Hepatocyte (in vitro differentiated cells): ENCODE measurements at regions not wholly inside any gene's neighbourhood (a gene's known extent, or its start where the extent isn't known, plus 50 kb on each side); places are given as distances from the start of the nearest gene placed in this dataset.

ENCODE experiments used
- DNase-seq: peaks from one replicate; pipeline ENCODE4 v3.0.0-alpha.2; 2016; ENCODE audit warnings: low spot score
- H2AFZ ChIP-seq: fragments of 200-600 bp; sonication (generic); 2 replicates; pipeline ENCODE4 v1.6.0; 2016; ENCODE audit warnings: antibody characterized with exemption, mild to moderate bottlenecking
- H3K27ac ChIP-seq: fragments of 200-600 bp; sonication (generic); 2 replicates; pipeline ENCODE4 v1.5.1; 2016; ENCODE audit warnings: mild to moderate bottlenecking
- H3K27me3 ChIP-seq: fragments of 200-600 bp; sonication (generic); 2 replicates; pipeline ENCODE4 v1.6.1; 2016
- H3K36me3 ChIP-seq: fragments of 200-600 bp; sonication (generic); replicated peaks from 2 replicates; pipeline ENCODE4 v1.5.1; 2016; ENCODE audit warnings: low read depth; ENCODE audit not compliant: insufficient read depth
- H3K4me1 ChIP-seq: fragments of 200-600 bp; sonication (generic); 2 replicates; pipeline ENCODE4 v1.5.1; 2016; ENCODE audit warnings: mild to moderate bottlenecking, moderate library complexity; ENCODE audit not compliant: insufficient read depth
- H3K4me2 ChIP-seq: fragments of 200-600 bp; sonication (generic); 2 replicates; pipeline ENCODE4 v1.6.0; 2016
- H3K4me3 ChIP-seq: fragments of 200-600 bp; sonication (generic); 2 replicates; pipeline ENCODE4 v1.5.1; 2016; ENCODE audit warnings: mild to moderate bottlenecking
- H3K79me2 ChIP-seq: fragments of 200-600 bp; sonication (generic); 2 replicates; pipeline ENCODE4 v1.6.0; 2017; ENCODE audit warnings: mild to moderate bottlenecking
- H3K9me2 ChIP-seq: fragments of 200-600 bp; sonication (generic); replicated peaks from 2 replicates; pipeline ENCODE4 v1.6.0; 2017; ENCODE audit warnings: mild to moderate bottlenecking; ENCODE audit not compliant: insufficient read depth
- H3K9me3 ChIP-seq: fragments of 200-600 bp; sonication (generic); 2 replicates; pipeline ENCODE4 v1.5.1; 2016; ENCODE audit warnings: low read depth, mild to moderate bottlenecking
- H4K20me1 ChIP-seq: fragments of 200-600 bp; sonication (generic); 2 replicates; pipeline ENCODE4 v1.6.0; 2016; ENCODE audit warnings: mild to moderate bottlenecking; ENCODE audit not compliant: insufficient read depth, poor library complexity, severe bottlenecking
- EZH2 ChIP-seq: fragments of 200-600 bp; sonication (generic); IDR thresholded peaks from 2 replicates; pipeline ENCODE4 v1.6.1; 2016; ENCODE audit warnings: antibody characterized with exemption, mild to moderate bottlenecking, borderline replicate concordance
- EZH2phosphoT487 ChIP-seq: fragments of 200-600 bp; sonication (generic); IDR thresholded peaks from one replicate; pipeline ENCODE4 v1.6.1; 2018; ENCODE audit warnings: antibody characterized with exemption, mild to moderate bottlenecking, low read depth, moderate library complexity; ENCODE audit not compliant: unreplicated experiment, severe bottlenecking
- WGBS: methylation state at CpG from one replicate; pipeline ENCODE4 v1.1.6; 2016; ENCODE audit warnings: low lambda C conversion rate; ENCODE audit errors: missing lambda C conversion rate; 5-methylcytosine and 5-hydroxymethylcytosine counted together
- TF ChIP-seq, protein P1 (sequence below): fragments of 200-600 bp; sonication (generic); IDR thresholded peaks from 2 replicates; pipeline ENCODE4 v1.5.1; 2016; ENCODE audit warnings: antibody characterized with exemption, mild to moderate bottlenecking; ENCODE audit not compliant: poor library complexity

DNA sequence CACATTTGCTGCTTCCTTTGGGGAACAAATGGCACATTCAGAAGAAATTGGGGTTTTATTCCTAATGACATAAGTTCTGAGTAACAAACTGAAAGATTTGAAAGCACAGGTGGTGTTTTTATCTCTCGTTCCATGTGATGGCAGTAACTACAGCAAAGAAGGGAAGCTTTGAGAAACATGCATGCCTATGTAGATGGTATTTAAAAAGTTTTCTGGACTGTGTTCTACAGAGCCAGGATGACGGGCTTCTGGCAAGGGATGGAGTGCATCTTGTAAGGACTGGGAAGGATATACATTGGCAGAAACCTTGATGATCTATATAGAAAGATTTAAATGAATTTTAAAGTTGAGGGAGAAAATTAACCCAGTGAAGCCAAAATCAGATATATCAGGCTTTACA lies 362.2 kb upstream of the ROPN1 start:
- no peak overlapping the region for H3K4me2 ChIP-seq
- H4K20me1 ChIP-seq = no peaks in the 10 kb centered on the region
- DNase-seq = no peak
- no peak overlapping the region for H3K27ac ChIP-seq
- H3K4me1 ChIP-seq = peaks cover 3% of the 10 kb centered on the region
- no peaks in the 10 kb centered on the region for H3K79me2 ChIP-seq
- TF ChIP-seq, protein P1, sequence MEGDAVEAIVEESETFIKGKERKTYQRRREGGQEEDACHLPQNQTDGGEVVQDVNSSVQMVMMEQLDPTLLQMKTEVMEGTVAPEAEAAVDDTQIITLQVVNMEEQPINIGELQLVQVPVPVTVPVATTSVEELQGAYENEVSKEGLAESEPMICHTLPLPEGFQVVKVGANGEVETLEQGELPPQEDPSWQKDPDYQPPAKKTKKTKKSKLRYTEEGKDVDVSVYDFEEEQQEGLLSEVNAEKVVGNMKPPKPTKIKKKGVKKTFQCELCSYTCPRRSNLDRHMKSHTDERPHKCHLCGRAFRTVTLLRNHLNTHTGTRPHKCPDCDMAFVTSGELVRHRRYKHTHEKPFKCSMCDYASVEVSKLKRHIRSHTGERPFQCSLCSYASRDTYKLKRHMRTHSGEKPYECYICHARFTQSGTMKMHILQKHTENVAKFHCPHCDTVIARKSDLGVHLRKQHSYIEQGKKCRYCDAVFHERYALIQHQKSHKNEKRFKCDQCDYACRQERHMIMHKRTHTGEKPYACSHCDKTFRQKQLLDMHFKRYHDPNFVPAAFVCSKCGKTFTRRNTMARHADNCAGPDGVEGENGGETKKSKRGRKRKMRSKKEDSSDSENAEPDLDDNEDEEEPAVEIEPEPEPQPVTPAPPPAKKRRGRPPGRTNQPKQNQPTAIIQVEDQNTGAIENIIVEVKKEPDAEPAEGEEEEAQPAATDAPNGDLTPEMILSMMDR = no peak
- TF ChIP-seq EZH2phosphoT487 = no peak
- TF ChIP-seq EZH2 = no peak
- 82% methylated on average over 2 of the region's 2 CpGs for WGBS
- no peak overlapping the region for H3K4me3 ChIP-seq
- H3K36me3 ChIP-seq = no peaks in the 10 kb centered on the region
- no peaks in the 10 kb centered on the region for H3K9me2 ChIP-seq
- no peaks in the 10 kb centered on the region for H3K9me3 ChIP-seq
- H3K27me3 ChIP-seq = no peaks in the 10 kb centered on the region
- H2AFZ ChIP-seq = no peak overlapping the region

DNA sequence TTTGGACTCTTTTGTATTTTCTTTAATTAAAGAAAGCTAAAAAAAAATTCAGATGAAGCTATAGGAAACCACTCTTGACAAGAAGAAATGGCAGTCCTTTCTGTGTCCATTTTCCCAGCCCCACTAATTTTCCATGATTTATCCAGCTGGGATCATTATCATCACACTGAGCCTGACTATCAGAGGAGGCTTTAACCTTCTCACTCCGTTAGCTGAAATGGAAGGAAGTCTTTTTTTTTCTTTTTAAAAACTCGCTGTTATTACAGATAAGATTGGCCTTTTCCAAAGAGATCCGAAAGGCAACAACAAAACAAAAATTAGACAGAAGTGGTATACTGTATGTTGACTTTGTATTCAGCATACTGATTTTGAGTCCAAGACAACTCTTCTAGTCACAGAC lies 366.2 kb upstream of the ROPN1 start:
- TF ChIP-seq EZH2phosphoT487 (no peak), EZH2 (no peak)
- TF ChIP-seq, protein P1 = no peak
- no peak for DNase-seq
- WGBS = 91% methylated on average over 3 of the region's 3 CpGs

DNA sequence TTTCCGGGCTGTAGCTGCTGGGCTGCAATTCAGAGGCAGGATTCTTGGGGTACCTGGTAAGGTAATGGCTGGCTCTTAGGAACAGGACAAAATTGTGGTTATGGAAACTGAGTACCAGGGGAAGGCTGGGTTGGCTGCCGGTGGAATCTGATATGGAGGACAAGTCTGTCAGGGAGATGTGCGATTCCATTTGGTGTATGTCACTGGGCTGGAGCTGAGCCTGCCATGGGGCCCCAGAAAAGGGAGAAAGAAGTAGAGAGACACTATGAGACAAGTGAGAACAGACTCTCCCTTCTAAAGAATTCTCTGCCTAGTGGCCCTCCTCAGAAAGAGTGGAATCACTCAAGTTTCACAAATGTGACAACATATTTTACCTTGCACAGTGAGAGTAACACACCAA lies 368.2 kb upstream of the ROPN1 start:
- Histone ChIP-seq H2AFZ (no peak overlapping the region), H3K4me2 (no peak overlapping the region), H3K79me2 (no peaks in the 10 kb centered on the region), H3K4me3 (no peak overlapping the region), H3K4me1 (peaks cover 31% of the 10 kb centered on the region), H3K27ac (peak overlapping the region; percentile 44), H3K36me3 (no peaks in the 10 kb centered on the region), H4K20me1 (no peaks in the 10 kb centered on the region), H3K9me2 (no peaks in the 10 kb centered on the region), H3K27me3 (no peaks in the 10 kb centered on the region), H3K9me3 (no peaks in the 10 kb centered on the region)
- WGBS = 67% methylated on average over 3 of the region's 3 CpGs
- DNase-seq = peak; percentile 25
- TF ChIP-seq, protein P1 = no peak

More for the DNA sequence above, 366.2 kb upstream of the ROPN1 start:
- no peaks in the 10 kb centered on the region for H3K79me2 ChIP-seq
- H3K4me1 ChIP-seq = peaks cover 16% of the 10 kb centered on the region
- no peaks in the 10 kb centered on the region for H3K9me3 ChIP-seq
- H4K20me1 ChIP-seq = no peaks in the 10 kb centered on the region
- H3K9me2 ChIP-seq = no peaks in the 10 kb centered on the region
- no peaks in the 10 kb centered on the region for H3K36me3 ChIP-seq
- H2AFZ ChIP-seq = no peak overlapping the region
- no peak overlapping the region for H3K4me2 ChIP-seq
- H3K27me3 ChIP-seq = no peaks in the 10 kb centered on the region
- H3K27ac ChIP-seq = no peak overlapping the region
- no peak overlapping the region for H3K4me3 ChIP-seq

DNA sequence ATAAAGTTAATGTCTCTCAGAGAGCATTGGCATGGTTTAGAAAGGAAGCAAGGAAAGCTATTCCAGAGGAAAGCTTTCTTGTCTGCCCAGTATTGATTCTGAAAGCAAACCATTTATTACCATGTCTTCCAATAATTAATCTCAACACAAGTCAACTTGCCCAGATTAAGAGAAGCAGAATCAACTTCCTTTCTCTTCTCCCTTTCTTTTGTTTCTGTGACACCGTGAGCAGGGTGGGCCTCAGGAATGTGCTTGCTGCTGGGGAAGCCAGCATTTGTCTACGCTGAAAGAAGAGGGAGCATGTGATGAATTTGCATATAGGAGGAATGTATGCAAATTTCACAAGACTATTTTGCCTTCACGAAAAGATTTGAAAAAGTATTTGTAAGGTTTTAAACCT lies 368.6 kb upstream of the ROPN1 start:
- 33% methylated on average over 3 of the region's 3 CpGs for WGBS
- no peaks in the 10 kb centered on the region for H3K27me3 ChIP-seq
- no peaks in the 10 kb centered on the region for H3K9me3 ChIP-seq
- no peak for DNase-seq
- no peaks in the 10 kb centered on the region for H3K79me2 ChIP-seq
- H3K9me2 ChIP-seq = no peaks in the 10 kb centered on the region
- H3K4me1 ChIP-seq = peaks cover 32% of the 10 kb centered on the region
- no peak overlapping the region for H3K4me3 ChIP-seq
- no peak overlapping the region for H2AFZ ChIP-seq
- TF ChIP-seq EZH2 (no peak), EZH2phosphoT487 (no peak)
- TF ChIP-seq, protein P1 = no peak
- no peak overlapping the region for H3K4me2 ChIP-seq
- no peaks in the 10 kb centered on the region for H3K36me3 ChIP-seq
- H3K27ac ChIP-seq = peak overlapping the region; percentile 15
- no peaks in the 10 kb centered on the region for H4K20me1 ChIP-seq
